ENCODE measurements at regions not wholly inside any gene's neighbourhood (a gene's known extent, or its start where the extent isn't known, plus 50 kb on each side); places are given as distances from the start of the nearest gene placed in this dataset.
"Not testable (repeated sequence)": the region's sequence is repeated elsewhere in the genome, so short reads cannot be mapped to it uniquely, and the experiment has no call there.

GRCh38 chr12:9364224-9365176 lies 156.3 kb upstream of the PZP start:
- FAIRE-seq = no peak

DNA sequence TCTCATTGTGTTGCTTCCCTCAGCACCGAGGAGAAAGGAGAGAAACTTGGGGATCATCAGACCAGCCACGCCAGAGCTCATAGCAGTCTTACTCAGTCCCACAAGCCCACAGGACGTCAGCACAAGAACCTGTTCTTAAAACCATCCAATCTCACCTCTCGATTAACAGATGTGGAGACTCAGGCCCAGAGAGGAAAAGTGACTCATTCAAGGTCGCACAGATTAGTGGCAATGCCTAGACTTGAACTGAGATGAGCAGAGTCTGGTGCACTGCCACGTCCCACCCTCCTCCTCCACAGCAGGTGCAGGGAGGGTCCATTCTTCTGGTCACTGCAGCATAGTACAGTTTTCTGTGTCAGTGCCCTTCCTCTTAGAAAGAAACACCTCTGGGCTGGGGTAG lies 154.9 kb upstream of the PZP start:
- FAIRE-seq = no peak

DNA sequence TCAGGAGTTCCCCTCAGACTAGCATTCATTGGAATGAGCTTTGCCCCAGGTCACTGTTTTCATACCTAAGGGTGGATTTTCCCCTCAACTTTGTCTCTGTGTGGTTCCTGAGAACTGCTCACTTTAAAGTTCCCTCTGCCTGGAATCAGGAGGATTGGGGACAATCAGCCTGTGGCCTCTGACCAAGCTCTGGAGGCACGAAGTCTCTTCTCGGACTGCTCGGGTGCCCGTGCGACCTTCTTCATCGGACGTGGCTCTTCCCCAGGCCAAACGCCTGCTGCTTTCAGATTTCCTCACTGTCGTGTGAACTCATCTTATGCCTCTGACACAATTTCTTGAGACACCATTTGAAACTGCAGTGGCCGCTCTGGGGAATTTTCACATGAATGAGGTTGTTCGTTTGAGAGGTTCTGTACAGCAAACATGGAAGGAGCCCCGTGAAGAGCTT lies 153.7 kb upstream of the PZP start:
- no peak for FAIRE-seq

DNA sequence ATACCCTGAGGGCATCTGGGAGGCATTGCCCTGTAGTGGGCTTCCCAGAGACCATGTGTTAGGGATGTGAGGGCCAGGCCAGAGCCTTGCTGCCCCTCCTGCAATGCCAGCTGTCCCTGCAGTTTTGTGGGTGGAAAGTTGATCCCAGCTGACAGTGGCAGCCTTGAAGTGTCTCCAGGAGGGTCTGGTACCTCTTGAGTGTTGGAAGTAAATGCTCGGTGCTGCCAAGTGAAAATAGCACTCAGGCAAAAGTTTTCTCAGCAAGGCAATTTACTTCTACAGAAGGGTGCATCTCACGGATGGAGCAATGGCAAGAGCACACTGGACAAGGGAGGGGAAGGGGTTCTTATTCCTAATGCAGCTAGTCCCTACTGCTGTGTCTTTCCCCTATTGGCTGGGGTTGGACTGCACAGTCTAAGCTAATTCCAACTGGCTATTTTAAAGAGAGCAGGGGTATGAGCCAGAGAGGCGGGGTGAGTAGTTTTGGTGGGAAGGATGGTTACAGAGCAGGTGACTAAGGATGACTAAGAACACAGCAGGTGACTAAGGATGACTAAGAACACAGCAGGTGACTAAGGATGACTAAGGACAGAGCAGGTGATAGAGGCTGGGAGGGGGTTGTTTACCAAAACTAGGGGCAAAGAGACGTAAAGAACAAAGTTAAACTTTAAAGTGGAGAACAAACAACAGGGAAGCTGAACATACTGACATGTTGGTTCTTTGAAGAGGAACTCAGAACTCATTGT lies 146.0 kb upstream of the PZP start:
- not testable (repeated sequence) for FAIRE-seq

DNA sequence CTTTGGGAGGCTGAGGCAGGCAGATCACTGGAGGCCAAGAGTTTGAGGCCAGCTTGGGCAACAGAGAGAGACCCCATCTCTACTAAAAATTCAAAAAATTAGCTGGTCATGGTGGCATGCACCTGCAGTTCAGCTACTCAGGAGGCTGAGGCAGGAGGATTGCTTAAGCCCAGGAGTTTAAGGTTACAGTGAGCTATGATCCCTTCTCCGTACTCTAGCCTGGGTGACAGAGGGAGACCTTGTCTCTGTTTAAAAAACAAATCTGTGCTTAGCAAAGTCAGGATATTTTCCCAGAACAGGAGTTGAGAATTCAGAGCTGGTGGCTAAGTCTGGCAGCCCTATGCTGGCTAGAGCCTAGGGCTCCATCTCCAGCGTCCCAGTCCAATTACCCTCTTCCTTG lies 142.9 kb upstream of the PZP start:
- no peak for FAIRE-seq

- FAIRE-seq = no peak
Observed at GRCh38 chr12:9349888-9350885, 142.0 kb upstream of the PZP start.

- FAIRE-seq = no peak
Observed at GRCh38 chr12:9348906-9349518, 140.8 kb upstream of the PZP start.

DNA sequence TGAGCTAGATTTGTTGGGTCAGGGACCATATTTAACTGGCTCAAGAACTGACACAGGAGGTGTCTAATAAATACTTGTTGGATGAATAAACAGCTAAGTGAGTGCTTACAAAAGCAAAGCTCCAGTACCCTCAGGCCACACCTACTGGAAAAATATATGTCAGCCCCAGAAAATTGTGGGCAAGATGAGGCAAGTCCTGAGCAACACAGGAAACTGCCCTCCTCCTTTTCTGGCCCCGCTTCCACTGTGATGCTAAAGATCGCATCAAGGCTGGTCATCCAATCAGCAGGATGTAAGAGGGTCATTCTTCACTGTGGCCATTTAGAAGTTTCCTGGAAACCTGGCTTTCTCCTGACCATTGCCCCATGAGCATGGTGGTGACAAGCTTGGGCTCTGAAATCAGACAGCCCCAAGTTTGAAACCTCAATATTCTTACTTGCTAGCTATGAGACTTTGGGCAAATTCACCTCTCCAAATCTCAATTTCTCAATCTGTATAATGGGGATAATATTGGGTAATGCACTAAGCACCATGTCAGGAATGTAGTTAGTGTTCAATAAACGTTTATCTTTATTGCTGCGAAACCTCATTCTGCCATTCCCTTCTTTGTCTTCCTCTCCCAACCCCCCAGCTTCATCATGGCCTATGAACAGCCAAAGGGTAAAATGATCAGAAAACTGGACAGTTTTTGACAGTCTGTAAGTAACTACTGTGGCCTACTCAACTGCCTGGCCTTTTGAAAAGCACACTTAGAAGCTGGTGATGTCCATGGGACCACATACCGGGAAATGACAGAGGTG lies 139.3 kb upstream of the PZP start:
- no peak for FAIRE-seq

DNA sequence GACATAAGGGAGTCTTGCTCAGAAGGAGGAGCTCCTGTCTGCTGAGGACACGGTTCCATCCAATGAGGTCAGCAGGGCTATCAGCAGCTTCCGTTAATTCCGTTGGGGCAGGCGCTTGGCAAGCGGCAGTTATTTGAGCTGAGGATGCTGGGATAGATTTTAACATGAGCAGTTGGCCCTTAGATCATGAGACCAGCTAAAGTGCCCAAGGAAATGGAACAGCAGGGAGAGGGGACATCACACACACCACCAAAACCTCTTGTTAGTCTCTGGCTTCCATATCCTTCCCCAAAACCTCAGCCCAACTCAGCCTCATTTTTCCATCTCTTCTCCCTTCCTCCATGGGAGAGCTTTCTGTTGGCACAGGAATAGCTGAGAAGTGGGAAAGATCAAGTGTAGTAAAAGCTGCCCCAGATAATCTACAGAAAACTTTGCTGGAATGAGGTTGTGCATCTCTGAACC lies 138.7 kb upstream of the PZP start:
- FAIRE-seq = no peak

DNA sequence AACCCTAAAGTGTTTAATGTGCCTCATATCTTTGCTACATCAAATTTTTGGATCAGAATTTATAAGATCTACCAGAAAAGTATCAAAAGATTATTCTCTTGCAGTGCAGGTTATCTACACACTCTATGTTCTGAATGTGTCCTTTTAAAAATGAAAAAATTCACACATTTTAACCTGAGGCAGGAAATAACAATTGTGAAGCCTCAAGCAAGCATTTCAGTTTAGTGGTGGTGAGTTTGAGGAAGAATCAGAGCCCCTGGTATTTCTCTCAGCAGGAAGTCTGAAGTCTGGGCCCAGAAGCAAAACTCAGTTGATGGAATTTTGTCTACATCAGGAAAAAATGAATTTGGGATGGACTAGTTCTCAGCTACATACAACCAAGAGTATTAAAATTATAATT lies 137.0 kb upstream of the PZP start:
- no peak for FAIRE-seq

DNA sequence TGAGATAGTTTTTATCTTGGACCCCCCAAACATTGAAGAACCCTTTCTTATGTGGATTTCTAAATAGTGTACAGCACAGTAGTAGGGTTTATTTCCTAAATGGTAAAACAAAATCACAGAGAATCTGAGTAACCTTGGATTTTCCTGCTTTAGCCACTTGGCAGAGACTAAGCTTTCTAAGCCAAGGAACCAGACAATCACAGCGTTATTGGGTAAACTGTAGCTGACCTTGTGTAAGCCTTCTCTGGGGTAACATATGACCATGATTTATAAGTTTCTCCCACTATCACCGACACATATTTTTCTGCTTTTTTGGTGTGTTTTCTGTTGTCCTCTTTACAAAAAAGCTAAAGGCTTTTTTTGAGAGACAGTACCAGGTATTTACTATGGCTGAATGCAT lies 136.3 kb upstream of the PZP start:
- no peak for FAIRE-seq

GRCh38 chr12:9343731-9344130 lies 135.5 kb upstream of the PZP start:
- FAIRE-seq = no peak

DNA sequence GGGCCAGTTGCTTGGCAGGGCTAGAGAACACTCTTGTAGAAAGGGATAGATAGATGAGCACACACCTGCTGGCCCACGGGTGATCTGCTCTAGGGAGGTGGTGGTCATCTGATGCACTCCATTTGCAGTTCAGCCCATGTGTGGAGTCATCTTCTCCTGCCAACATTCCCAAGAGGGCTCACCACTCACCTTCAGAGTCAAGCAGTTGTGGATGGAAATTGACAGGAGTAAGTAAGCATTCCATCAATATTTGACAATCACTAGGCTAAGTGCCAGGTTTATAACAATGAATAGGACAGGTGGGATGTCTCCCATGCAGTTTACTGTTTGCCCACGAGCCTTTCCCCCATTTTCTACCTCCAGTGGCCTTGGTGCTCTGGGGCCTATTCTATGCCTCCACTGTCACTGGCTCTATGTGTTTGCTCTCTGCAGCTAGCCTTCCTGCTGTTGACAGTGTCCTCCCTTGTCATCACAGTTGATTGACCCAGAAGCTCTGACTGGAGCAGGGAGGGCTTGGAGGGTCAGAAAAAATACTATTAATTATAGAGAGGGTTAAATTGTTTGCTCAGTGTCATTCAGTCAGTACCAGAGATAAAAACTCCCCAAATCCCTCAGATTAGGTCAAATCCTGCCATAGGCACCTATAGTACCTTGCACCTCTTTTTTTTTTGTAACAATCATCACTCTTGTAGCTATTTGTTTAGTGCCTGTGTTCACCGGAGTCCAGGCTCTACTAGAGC lies 134.6 kb upstream of the PZP start:
- no peak for FAIRE-seq

- FAIRE-seq = no peak
Observed at GRCh38 chr12:9341260-9341585, 133.0 kb upstream of the PZP start.

- FAIRE-seq = no peak
Observed at GRCh38 chr12:9340422-9341259, 132.4 kb upstream of the PZP start.

GRCh38 chr12:9337656-9338055 lies 129.5 kb upstream of the PZP start:
- no peak for FAIRE-seq

- not testable (repeated sequence) for FAIRE-seq
Observed at GRCh38 chr12:9336375-9337011, 128.3 kb upstream of the PZP start.

- FAIRE-seq = no peak
Observed at GRCh38 chr12:9335867-9336266, 127.7 kb upstream of the PZP start.

GRCh38 chr12:9334964-9335363 lies 126.8 kb upstream of the PZP start:
- no peak for FAIRE-seq
